ENCODE measurements at regions not wholly inside any gene's neighbourhood (a gene's known extent, or its start where the extent isn't known, plus 50 kb on each side); places are given as distances from the start of the nearest gene placed in this dataset.

GRCh38 chr4:108567831-108568230, 52.5 kb upstream of the RPL34 start:
- DNase-seq (ENCODE audit: low read depth): no peak
- no peak overlapping the region for H3K4me3 ChIP-seq (ENCODE audit: low read depth, low read length)
- TF ChIP-seq, protein P1, sequence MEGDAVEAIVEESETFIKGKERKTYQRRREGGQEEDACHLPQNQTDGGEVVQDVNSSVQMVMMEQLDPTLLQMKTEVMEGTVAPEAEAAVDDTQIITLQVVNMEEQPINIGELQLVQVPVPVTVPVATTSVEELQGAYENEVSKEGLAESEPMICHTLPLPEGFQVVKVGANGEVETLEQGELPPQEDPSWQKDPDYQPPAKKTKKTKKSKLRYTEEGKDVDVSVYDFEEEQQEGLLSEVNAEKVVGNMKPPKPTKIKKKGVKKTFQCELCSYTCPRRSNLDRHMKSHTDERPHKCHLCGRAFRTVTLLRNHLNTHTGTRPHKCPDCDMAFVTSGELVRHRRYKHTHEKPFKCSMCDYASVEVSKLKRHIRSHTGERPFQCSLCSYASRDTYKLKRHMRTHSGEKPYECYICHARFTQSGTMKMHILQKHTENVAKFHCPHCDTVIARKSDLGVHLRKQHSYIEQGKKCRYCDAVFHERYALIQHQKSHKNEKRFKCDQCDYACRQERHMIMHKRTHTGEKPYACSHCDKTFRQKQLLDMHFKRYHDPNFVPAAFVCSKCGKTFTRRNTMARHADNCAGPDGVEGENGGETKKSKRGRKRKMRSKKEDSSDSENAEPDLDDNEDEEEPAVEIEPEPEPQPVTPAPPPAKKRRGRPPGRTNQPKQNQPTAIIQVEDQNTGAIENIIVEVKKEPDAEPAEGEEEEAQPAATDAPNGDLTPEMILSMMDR (conservative IDR thresholded peaks at IDR 0.05; ENCODE audit: low read depth, low read length): no peak

- peak; percentile 11 for DNase-seq (ENCODE audit: low read depth)
- H3K4me3 ChIP-seq (ENCODE audit: low read depth, low read length): no peak overlapping the region
- TF ChIP-seq, protein P1 (conservative IDR thresholded peaks at IDR 0.05; ENCODE audit: low read depth, low read length): no peak
Measured at GRCh38 chr4:108561116-108561515, 59.3 kb upstream of the RPL34 start.

DNA sequence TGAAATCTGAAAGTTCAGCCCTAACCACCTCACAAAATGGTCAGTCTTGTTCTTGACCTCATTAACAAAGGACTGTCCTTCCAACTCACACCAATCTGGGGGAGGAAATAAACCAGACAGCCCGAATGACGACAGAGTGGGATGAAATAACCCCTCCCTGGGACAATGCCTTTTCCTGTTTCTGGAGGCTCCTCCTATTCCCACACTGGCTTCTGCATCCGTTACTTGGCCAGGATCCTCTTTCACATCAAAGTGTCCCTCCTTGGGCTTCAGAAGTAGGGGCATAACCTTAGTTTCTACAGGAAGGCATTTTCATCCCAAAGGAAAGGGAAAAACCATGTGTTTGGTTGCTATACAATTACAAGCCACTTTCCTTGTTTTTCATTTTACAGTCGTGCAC, 59.8 kb upstream of the RPL34 start:
- TF ChIP-seq, protein P1 (conservative IDR thresholded peaks at IDR 0.05; ENCODE audit: low read depth, low read length): no peak
- DNase-seq (ENCODE audit: low read depth): peak; percentile 18
- H3K4me3 ChIP-seq (ENCODE audit: low read depth, low read length): no peak overlapping the region

DNA sequence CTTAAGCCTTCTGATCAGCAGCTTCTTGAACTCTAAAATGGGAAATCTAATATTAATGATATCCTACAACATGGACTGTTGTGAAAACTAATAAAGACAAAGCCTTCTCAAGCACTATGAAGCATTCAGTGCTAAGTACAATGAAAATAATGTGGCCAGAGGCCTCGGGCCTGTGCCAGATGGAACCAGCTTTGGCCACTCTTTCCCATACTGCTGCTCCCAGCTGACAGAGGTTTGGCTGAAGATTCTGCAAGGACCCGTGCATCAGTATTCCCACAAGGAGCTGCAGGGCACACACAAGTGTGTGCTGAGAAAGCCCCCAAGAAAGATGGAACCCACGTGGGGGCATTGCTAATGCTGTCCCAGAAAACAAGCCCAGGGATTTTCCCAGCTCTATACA, 60.5 kb upstream of the RPL34 start:
- TF ChIP-seq, protein P1 (conservative IDR thresholded peaks at IDR 0.05; ENCODE audit: low read depth, low read length): no peak
- H3K4me3 ChIP-seq (ENCODE audit: low read depth, low read length): no peak overlapping the region
- DNase-seq (ENCODE audit: low read depth): no peak

DNA sequence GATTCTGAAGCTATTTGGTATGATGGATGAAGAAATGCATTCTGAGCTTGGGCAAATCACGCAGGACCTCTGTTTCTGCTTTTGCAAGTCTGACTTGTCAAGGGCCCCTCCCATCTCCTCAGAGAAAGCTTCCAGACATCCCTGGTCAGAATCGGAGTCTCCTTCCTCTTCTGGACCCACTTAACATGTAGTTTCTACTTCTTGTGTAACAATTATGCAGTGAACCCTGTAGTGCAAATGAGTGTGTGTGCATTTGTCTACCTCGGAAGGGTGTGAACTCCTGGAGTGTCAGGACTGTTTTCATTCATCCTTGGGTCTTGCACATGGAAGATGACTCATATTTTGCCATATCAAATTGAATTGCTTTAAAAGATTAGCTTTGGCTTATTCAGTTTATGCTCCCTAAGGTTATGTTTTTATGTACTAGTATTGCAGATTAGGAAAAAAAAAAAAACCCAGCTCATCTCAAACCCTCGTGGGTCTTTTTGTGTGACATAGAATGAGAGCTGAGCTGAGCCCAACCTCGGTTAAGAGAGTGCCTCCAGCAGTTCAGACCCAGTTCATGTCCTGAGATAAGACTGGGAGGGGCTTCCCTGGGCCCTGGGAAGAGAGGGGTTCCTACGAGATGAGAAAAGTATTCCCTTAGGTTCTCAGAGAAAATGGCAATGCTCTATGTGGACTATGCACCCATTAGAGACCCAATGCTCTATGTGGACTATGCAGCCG, 61.1 kb upstream of the RPL34 start:
- TF ChIP-seq, protein P1 (conservative IDR thresholded peaks at IDR 0.05; ENCODE audit: low read depth, low read length): no peak
- no peak overlapping the region for H3K4me3 ChIP-seq (ENCODE audit: low read depth, low read length)
- DNase-seq (ENCODE audit: low read depth): peak; percentile 16

DNA sequence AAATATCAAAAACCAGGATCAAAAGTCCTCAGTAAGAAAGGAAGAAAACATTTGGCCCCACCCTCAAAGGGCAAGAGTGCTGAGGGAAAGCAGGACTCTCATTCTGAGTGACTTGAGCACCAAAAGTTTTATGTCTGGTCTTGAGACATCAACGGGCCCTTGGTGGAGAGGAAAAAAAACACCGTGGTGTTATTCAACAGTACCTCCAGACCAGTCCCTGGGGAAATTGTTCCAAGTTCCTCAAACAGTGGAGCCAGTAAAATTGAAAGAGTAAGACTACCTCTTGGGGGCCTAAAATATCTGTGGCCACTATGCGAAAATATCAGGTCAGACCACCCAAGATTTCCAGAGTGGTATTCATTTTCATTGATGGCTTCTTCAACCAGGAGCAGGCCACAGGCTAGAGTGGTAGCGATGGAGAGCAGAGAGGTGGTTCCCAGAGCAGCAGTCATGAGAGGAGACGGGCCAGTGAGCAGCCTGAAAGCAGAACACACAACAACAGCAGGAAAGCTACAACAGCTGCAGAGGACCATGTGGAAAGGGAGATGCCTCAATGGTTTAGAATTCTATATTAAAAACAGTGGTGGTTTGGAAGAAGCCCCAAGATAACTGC, 63.7 kb upstream of the RPL34 start:
- H3K4me3 ChIP-seq (ENCODE audit: low read depth, low read length): no peak overlapping the region
- TF ChIP-seq, protein P1 (conservative IDR thresholded peaks at IDR 0.05; ENCODE audit: low read depth, low read length): no peak

DNA sequence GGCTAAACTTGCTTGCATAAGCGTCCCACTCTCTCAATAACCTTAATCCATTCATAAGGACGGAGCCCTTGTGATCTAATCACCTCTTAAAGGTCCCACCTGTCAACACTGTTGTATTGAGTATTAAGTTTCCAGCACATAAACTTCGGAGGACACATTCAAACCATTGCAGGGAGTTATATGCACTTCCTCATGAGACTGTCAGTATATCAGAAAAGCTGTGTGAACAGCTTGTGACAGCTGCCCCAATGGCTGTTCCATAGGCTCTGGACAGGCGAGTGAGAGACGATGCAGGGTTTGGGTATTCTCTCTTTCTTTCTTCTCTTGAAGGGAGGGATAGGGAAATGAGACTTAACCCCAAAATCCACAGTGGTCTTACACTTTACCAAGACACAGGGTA, 64.2 kb upstream of the RPL34 start:
- no peak for DNase-seq (ENCODE audit: low read depth)
- TF ChIP-seq, protein P1 (conservative IDR thresholded peaks at IDR 0.05; ENCODE audit: low read depth, low read length): no peak

More for the DNA sequence above, 63.7 kb upstream of the RPL34 start:
- DNase-seq (ENCODE audit: low read depth): no peak

More for the DNA sequence above, 64.2 kb upstream of the RPL34 start:
- H3K4me3 ChIP-seq (ENCODE audit: low read depth, low read length): no peak overlapping the region
